ENCODE measurements at regions not wholly inside any gene's neighbourhood (a gene's known extent, or its start where the extent isn't known, plus 50 kb on each side); places are given as distances from the start of the nearest gene placed in this dataset.

DNA sequence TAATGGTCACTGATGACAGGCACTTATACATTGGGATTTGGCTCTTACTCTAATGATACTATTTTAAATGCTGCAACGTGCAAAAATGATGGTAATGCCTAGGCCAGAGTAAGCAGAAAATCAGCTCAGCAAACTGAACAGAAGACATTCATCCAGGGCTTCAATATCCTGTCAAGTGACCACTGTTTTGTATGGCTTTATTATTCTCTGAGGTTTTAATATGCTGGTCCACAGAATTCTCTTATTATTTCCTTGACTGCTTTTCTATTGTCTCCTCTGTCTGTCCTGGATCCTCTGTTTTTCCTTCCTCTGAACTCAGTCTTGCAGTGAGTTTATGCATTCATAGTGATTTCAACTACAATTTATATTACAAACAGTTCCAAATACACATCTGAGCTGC, 90.8 kb upstream of the PMFBP1 start:
- DNase-seq, result no peak

DNA sequence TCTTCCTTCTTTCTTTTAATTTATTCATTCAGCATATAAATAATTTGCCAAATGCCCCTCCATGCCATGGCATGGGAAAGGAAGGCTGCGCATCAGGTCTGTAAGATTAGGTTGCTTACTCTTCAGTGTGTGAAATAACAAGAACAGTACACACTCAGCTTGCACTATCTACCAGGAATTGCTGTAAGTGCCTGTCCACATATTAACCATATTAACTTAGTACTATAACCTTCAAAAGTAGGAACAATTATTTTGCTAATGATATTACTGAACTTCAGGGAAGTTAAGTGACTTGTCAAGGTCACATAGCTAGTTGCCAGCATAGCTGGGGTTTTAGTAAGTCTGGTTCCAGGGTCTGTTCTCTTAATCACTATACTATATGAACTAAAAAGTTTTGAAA, 89.2 kb upstream of the PMFBP1 start:
- DNase-seq, result no peak

DNA sequence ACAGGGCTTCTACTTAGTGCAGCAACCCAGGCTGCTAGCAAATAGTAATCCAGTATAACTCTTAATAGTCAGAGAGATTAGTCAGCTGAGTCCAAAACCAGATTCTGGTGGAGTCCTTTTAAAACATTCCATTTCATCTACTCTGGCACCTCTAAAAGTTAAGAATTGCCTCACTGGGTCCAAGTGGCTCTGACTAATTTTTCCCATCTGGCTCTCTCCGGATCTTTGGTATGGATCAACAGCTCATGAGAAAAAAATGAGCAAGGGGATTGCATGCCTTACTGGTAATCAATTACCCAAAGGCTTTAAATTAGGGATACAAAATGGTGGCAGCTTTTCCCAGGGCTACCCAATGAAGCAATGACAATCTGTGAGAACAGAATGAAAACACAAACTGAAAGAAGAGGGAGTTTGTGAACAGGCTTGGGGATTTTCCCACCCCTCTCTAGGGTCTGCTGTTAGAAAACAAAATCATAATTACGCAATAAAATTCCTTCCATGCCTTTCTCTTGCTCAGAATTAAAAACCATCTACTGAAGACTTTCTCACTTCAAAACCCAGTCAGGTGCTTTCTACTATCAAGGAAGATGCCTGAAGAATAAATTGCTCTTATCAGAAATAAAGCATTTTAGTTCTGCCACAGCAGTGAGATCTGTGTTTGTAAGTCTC, 84.6 kb upstream of the PMFBP1 start:
- DNase-seq, result no peak

GRCh38 chr16:72255786-72256185, 83.8 kb upstream of the PMFBP1 start:
- no peak for DNase-seq

- no peak for DNase-seq
Observed at GRCh38 chr16:72247821-72248253, 75.9 kb upstream of the PMFBP1 start.

DNA sequence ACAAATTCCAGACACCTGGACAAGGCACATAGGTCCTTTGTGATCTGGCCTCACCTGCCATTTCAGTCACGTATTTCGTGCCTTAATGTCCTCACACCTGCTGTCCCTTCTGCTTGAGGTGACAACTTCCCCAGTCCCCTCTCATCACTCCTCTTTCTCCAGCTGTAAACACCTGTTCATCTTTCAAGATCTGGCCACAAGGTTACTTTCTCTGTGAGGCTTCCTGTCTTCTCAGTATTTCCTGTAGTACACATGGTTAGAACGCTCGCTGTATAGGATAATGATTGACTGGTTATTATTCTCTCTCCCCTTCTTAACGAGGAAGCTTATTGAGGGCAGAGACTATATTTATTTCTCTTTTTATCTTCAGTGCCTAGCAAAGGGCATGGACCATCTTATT, 74.5 kb upstream of the PMFBP1 start:
- no peak for DNase-seq

GRCh38 chr16:72244853-72245252, 72.9 kb upstream of the PMFBP1 start:
- DNase-seq, result no peak

DNA sequence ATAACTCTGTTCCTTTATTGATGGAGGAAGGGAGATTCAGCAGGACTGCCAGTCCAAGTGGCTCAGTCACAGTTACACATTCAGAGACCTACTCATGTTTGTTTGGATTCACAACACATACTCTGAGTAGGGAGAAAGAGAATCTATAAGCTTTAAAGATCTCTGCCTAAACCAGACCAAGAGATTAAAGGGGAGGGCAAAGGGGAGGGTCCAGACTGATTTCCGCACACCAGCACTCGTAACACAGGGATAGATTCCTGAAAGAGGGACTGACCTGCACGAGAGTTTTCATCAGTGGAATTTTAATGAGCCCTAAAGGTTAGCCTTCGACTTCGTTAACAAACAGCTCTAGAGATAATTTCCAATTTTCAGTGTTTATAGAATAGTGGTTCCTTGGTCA, 71.7 kb upstream of the PMFBP1 start:
- DNase-seq, result no peak

GRCh38 chr16:72242757-72243156, 70.8 kb upstream of the PMFBP1 start:
- DNase-seq, result no peak

DNA sequence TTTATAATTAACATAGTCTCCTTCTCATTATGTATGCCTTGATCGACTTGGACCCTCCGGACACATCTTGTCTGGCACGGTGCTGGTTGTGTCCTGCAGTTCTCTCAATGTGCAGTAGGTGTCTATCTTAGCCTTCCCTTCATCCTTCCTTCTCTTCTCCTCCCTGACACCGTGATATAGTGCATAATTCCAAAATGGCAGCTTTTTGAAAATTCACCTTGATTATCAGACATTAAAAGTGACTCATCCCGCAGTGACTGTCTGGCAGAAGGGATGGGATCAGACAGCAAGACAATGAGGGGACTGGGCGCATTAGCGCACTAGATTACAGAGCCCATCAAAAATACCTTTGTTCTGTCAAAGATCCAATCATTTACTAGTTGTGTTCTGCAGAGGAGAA, 70.0 kb upstream of the PMFBP1 start:
- DNase-seq, result peak; percentile 13

- DNase-seq, result no peak
Observed at GRCh38 chr16:72241008-72241407, 69.1 kb upstream of the PMFBP1 start.

GRCh38 chr16:72240466-72240865, 68.5 kb upstream of the PMFBP1 start:
- DNase-seq, result no peak

DNA sequence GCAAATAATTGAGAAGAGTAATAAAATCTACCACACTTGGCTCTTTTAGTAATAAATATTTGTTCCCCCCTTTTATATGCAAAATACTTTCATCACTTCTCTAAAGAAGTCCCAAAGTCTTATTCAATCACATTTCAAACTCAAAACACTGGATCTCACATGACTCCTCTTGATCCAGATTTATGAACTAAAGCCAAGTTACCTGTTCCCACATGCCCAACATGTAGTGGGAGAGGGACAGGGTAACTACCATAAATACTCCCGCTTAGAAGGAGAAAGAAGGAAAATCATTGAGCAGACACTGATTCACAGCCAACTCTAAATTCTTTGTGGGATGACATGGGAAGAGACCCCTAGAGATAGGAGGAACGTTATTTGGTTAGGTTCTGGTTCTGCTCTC, 64.9 kb upstream of the PMFBP1 start:
- no peak for DNase-seq

GRCh38 chr16:72234387-72234786, 62.4 kb upstream of the PMFBP1 start:
- DNase-seq, result no peak

- DNase-seq, result no peak
Observed at GRCh38 chr16:72228014-72228413, 56.1 kb upstream of the PMFBP1 start.

DNA sequence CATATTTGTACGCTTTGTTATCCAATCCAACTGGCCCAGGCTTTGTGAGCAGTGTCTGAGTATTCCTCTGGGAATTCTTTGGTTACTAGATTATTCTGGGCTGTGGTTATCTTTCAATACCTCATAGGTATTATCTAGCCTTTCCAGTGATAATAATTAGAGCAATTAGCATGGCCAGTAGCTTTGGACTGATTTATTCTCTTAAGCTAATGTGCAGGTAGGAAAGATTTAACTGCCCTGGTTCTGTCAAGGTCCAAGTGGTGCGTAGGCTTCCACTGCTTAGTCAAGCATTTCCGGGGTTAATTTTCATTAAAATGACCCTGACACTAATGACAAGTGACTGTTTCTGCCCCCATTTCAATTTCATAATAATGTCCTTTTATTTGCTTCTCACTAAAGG, 54.2 kb upstream of the PMFBP1 start:
- no peak for DNase-seq

DNA sequence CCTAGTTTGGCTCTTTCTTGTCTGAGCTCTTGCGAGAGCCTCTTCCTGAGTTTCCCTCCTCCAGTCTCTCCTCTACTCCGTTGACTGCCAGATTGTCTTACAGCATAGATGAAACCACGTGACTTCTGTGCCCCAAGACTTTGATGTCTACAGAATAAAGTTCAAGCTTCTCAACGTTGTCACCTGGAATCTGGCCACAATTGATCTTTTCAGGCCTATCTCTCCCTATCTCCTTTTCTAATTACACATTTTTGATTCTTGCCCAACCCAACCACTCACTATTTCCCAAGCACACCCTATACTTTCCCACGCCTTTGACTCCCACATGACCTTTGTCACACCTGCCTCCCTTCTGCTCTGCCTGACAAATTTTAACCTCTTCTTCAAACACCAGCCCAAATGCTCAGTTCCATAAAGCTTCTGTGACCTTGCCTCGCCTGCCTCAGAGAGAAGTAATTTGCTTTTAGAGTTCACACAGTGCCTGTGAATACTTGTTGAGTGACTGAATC, 52.4 kb upstream of the PMFBP1 start:
- no peak for DNase-seq

- no peak for DNase-seq
Observed at GRCh38 chr16:72222503-72222902, 50.5 kb upstream of the PMFBP1 start.

All from RPMI8226 (cell line).